8988T (cell line): ENCODE measurements at regions not wholly inside any gene's neighbourhood (a gene's known extent, or its start where the extent isn't known, plus 50 kb on each side); places are given as distances from the start of the nearest gene placed in this dataset.

ENCODE experiments used
- DNase-seq: peaks from one replicate; pipeline ENCODE4 v3.0.0; 2011

DNA sequence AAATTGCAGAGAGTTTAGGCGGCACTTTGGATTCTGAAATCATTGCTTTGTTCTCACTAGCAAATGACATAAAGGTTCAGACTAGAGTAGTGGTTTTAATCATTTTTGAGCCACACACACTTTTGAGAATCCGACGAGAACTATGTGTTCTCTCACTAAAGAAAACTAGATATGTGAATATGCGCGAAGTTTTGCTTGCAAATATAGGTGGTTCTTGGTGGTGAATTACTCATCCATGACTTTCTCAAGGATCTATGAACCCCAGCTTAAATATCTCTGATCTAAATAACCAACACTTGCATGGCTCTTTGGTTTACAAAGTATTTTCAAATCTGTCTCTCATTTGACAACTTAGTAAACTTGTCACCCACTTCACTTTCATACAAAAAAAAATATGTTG lies 54.8 kb downstream of the NOG start:
- no peak for DNase-seq

DNA sequence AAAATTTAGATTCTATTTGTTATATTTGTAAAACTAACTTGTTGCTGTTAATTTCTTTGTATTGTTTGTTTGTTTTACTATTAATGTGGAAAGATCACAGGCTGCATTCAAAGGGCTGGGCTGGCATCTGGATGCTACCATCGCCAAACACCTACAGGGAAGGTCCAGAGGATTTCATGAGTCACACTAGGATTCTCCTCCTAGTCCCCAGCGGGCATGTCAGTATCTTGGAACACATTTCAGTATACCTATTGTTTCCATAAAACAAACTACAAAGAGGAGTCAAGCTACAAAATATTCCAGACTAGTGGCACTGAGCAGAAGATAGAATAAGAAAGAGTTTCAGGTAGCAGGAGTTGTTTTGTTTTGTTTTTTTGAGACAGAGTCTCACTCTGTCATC lies 55.3 kb downstream of the NOG start:
- no peak for DNase-seq

DNA sequence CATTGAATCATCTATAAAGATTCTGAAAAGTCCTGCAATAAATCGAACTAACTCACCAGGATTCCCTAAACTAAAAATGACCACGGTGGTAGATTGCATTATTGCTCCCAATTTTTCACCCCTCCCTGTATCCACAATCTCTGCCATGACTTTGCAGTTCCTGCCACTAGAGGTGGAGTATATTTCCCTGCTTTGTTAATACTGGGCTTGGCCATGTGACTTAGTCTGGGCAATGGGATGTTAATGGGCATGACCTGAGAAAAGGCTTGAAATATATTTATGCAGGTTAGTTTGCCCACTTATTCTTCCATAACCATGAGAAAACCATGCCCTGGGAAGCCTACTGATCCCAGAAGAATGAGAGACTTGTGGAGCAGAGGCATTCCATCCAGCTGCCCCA lies 59.1 kb downstream of the NOG start:
- DNase-seq, result no peak

DNA sequence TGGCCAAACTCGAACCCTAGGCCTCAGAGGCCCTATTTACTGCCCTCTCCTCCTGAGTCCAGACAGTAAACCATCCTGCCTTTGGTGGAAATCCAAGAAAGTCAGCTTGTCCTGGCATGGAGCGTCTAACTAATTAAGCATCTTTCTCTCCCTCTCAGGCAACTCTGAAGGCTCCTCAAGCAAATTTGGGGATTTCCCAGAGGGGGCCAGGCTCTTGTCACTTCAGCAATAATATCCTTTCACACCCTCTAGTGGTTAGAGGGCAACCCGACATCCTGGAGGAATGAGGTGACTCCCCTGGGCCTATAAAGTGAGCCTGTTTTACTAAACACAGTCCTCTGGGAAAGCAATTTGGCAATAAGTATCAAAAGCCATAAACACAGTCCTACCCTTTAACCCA lies 60.4 kb downstream of the NOG start:
- no peak for DNase-seq

DNA sequence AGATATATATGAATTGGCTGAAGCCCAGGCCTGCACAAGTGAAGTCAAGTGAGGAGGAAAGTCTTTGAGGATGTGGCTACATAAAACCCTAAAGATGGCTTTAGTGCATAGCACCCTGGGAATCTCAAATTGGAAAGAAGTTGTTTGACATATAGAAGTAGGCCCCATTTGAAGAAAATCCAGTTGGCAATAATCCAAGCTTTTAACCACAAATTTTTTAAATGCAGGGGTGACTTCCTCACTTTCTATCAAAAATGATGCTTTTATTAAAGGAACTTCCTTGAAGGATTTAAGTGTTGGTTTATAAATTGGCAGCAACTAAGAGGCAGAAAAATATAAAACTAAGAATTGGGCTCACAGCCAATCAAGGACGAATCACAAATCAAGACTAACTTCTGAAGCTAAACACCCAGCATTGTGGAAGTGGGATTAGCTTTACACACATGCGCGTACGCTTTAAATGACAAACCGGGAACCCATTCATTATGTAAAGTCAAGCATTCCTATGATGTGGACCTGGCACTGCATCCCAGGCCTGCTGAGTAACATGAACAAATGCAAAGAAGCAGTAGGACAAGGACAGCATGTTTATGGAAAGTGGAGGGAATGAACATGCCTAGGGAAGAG lies 63.3 kb downstream of the NOG start:
- no peak for DNase-seq

DNA sequence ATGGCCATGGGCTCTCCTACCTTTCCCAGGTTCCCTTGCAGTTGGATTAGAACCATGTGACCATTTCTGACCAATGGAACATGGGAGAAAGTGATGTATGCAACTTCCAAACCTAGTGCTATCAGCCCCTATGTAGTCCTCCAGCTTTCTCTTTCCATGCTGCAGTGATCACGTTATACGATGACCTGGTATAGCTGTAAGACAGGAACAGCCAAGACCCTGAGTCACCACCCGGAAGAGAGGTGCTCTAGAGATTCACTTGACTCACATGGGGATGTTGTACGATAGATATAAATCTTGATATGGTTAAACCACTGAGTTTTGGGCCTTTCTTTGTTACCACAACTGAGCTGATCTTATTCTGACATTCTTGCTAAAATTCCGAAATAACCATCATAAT lies 65.1 kb downstream of the NOG start:
- no peak for DNase-seq

DNA sequence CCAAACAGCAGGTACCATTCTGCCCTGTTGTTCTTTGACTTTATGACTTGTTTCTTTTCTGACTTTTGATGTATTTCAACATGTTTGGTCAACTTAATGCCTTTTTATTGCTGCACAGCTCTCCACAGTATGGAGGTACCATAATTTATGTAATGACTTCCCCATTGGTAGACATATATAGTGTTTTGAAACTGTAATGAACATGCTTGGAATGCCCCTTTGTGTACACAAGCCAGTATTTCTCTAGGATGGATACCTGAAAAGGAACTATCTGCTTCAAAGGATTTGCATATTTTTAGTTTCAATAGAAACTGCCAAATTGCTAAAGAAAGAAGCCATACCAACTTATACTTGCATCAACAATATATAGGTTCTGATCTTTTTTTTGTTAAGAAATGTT lies 66.1 kb downstream of the NOG start:
- DNase-seq, result no peak

DNA sequence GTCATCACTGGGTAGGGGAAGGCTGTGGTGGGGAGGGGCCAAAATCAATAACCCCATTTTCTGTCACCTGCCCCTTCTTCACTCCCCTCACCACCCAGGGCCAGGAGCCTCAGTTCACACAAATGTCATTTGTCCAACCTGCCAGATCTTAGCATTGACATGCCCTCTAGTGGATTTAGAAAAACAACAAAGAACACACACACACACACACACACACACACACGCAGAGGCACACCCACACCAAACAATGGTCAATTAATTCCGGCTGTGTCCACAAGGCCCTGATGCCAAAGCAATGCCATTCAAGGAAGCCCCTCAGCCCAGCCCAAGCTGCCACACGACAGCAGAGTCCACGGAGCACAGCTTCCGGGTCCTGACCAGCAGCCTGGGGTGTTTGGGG lies 68.4 kb downstream of the NOG start:
- no peak for DNase-seq

DNA sequence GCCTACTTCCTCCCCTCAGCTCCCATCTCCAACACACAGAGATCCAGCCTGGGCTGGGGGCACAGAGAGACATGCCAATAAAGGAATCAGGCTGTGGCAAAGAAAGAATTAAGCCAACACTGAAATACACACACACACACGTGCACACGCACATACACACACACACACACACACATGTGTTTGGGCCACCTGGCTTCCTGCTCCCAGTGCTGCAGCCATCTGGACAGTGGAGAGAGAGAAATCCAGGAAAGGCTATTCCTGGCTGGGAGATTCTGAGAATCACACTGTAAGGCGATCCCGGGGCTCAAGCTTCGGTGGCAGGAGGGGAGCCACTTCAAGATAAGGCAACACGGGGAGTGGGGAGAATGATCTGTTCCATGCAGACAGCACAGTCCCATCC lies 72.4 kb downstream of the NOG start:
- no peak for DNase-seq

DNA sequence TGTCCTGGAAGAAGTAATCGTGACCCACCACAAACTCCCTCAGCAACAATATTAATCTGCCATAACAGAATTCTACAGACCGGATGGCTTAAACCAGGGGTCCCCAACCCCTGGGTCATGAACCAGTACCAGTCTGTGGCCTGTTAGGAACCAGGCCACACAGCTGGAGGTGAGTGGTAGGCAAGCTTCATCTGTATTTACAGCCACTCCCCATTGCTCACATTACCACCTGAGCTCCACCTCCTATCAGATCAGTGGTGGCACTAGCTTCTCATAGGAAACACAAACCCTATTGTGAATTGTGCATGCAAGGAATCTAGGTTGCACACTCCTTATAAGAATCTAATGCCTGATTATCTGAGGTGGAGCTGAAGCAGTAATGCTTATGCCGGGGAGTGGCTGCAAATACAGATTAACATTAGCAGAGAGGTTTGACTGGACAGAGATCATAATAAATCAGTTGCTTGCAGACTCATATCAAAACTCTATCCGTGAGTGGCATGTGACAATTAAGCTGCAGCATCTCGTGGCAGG lies 74.5 kb downstream of the NOG start:
- no peak for DNase-seq

DNA sequence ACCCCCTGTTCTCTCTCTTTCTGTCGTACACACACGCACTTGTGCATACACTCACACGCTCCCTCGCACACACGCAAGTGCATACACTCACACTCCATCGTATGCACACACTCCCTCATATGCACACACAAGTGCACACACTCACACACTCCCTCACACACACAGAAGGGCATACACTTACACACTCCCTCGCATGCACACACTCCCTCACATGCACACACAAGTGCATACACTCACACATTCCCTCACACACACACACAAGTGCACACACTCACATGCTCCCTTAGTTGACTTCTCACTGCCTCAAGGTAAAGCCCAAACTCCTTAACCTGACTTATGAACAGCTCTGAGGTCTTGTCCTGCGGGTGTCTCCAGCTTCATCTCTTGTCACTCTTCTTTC lies 78.7 kb downstream of the NOG start:
- DNase-seq, result no peak

DNA sequence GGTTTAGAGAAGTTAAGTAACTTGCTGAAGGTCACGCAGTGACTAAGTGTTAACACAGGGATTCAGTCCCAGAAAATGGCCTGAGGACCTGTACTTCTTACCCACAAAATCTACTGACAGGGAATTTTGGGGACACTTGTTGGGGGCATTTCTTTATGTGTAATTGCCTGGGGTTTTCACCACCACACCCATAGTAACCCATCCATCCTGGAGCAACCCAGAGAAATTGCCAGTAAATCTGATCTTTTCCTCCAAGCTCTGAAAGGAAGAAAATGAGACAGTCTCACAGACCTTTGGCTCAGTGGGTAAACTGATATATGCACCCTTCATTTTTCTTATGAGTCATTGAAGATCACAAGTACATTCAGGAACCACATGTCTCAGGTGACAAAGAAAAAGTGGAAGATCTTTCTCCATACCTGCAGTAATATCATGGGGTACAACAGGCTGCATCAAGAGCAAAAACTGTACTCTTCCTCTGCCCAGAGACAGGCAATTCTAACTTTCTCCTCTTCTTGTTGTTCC lies 81.0 kb downstream of the NOG start:
- no peak for DNase-seq

DNA sequence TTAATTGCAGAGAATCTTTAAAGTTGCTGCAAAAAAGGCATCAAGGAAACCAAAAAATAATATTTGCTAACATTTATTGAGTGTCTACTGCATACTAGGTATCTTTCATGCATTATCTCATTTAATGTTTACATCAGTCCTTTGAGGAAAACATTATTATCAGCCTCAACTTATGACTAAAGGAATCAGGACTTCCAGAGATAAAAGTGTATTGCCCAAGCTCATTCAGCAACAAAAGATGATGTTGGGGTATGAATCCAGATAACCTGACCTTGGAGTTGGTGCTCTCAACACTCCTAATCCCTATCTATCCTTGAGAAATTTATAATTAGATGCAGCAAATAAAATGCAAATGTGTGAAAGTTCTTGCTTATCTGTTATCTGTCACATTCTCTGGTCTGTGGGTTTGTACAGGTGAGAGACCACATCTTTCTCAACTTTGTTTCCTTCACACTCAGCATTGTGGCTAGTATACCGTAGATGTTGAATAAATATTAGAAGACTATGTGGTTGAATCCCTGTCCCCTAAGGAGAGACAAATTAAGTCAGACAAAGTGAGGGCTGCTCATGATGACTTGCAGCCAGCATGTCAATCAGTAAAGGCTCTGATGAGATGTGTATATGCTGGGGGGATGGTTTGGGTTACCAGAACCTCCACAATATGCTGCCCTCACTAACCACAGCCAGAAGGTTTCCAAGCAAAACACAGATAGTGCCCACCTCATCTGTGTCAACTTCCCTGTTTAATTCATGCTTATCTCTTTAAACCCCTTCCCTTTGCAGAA lies 82.6 kb downstream of the NOG start:
- DNase-seq, result no peak

DNA sequence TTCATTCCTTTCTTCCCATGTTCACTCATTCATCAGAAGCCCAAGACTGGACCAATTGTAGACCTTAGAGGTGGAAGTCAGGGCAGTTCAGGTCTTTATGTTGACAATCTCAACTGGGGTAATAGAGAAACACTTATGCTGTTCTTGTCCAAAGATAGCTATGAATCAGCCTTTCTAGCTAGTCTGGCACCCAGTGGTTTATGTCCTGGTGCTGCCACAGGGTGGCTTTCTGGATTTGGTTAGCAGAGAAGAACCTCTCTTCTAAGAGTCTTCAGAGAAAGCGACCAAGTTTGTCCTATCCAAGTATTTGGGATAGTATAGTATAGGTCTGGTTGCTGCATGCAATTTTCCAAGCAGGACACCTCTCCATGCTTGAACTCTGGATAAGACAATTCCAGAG lies 83.3 kb downstream of the NOG start:
- no peak for DNase-seq

DNA sequence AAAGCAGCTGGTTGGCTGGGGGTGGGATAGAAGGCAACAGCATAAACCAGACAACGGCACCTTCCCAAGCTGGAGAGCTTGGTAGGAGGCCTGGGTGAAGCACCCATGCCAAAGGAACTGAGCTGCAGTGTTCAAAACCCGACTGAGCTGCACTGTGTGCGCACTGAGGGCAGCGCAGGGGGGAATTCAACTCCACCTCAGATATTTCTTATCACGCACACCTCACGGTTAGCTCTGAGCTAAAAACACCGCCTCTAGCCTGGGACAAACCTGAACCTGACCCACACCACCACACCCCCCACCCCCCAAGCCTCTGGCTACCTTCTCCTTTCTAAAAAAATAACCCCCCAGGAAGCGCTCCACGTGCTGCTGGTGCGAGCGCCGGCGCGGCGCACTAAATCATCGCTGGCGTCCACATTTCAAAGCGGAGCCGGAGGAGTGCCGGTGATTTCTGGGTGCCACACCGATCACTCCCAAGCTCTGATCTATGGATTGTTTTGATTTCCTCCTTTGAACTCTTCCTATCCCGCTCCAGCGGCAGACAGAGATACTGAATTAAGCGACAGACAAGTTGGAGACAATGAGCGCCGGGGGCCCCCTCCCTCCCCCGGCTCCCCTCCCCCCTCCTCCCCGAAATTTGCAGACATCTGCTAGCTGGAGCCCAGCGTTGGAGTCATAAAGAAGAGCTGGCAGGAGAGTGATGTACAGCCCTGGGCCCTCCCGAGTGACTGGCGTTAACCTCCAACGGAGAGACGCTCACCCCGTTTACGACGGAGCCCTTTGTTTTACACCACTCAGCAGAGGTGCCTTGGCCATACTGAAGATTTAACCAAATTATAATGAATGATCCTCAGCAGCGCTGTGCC lies 85.0 kb downstream of the NOG start:
- DNase-seq, result no peak

DNA sequence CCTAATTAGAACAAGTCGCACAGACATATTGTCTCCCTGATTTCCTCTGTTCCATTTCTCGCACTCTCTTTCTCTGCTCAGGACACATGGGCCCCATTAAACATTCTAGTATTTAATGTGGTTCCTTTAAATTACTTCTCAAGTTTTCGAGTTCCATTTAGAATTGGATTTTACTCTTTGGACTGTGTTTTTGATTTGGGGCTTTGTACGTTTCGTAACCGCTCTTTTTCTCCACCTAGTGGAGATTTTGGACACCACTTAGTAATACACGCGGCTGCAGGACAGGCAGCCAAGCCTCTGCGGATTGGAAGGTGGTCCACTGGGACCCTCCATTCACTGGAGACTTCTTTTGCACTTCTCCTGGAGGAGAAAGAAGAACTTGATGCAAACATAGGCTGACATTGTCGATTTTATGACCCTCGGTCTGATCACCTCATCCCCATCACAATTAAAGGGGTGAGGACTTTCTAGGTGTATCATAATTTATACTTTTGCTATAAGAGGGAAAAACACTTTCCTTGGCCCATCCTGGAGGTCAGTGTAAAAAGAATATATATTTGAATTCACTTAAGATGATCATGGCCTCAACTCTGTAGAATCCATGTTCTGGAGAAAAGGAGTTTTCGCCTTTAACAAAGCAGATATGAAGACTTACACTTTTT lies 85.7 kb downstream of the NOG start:
- no peak for DNase-seq

DNA sequence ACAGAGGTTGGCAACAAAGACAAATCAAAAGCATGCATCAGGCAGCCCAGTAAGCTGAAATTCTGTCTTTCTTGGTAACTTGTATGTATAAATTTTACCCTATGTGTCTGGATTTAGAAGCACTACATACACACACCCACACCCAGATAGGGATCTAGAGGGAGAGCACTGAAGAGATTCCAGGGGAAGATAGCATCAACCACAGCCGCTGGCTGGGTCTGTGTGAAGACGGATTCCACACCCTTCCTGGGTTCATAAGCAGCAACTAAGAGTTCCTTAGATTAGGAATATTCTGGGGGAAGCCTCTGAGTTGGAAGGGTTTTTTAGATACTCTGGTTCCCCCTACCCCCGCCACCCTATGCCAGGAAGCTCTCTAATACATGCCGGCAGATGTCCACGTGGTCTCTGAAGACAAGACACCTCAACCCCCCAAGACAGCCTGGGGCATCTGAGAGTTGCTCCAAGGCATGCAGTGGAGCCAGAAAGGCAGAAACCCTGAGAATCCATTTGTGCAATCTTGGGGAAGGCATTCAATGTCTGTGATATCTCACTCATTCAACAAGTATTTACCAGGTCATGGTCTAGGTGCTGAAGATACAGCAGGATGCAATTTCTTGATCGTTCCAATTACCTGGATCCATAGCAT lies 86.4 kb downstream of the NOG start:
- DNase-seq, result no peak

DNA sequence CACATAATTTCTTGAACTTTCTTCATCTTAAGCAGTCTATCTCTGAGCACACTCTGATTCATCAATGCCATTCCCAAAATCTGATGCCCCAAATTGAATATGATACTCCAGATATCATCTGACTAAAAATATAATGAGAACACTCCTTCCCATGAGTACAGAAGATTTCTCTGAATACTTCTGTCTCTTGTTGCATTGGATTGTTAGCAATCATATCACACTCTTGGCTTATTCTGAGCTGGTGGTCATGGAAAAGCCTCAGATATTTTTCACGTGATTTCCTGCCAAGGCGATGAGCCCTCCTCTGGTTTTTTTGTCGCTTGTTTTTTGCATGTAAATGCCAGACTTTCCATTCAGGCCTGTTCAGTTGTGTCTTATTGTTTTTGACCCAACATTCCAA lies 87.2 kb downstream of the NOG start:
- DNase-seq, result no peak

DNA sequence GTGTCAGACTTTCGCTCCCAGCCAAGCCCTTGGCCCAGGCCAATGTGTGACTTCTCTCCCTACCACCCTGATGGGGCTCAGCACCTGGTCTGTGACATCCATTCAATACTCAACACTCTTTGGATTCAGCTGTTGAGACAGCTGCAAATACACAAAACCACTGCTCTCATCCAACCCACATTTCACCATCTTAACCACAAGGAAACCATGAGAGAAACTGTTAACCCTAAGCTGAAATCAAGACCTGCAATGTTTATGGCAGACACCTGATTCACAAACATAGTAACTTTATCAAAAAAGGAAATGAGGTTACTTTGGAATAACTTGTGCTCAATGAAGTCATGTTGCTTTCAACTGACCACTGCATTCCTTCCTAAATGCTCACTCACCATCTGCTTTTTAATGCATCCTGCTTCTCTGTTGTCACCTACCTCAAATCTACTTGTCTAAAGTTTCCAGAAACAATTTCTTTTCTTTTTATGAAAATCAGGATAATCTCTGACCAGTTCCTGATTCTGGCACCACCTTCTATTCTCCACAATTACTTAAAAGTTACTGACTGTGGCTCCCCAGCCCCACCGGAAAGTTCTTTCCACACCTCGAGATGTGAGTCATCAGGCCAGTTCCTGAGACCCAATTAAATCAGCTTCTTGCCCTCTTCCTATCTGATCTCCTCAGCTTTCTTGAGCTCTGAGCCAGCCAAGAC lies 88.2 kb downstream of the NOG start:
- no peak for DNase-seq

DNA sequence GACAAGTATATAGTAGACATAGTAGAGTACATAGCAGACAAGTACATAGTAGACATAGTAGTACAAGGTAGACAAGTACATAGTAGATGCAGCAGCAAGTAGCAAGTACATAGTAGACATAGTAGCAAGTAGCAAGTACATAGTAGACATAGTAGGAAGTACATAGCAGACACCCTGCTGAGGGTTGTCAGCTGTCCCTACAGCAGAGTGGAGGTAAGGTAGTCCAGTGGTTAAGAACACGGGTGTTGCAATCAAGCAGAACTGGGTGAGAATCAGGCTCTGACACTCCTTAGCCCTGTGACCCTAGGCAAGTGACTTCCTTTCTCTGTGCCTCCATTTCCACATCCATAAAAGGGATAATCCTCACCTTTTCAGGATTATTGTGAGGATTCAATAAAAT lies 94.7 kb downstream of the NOG start:
- DNase-seq, result no peak

DNA sequence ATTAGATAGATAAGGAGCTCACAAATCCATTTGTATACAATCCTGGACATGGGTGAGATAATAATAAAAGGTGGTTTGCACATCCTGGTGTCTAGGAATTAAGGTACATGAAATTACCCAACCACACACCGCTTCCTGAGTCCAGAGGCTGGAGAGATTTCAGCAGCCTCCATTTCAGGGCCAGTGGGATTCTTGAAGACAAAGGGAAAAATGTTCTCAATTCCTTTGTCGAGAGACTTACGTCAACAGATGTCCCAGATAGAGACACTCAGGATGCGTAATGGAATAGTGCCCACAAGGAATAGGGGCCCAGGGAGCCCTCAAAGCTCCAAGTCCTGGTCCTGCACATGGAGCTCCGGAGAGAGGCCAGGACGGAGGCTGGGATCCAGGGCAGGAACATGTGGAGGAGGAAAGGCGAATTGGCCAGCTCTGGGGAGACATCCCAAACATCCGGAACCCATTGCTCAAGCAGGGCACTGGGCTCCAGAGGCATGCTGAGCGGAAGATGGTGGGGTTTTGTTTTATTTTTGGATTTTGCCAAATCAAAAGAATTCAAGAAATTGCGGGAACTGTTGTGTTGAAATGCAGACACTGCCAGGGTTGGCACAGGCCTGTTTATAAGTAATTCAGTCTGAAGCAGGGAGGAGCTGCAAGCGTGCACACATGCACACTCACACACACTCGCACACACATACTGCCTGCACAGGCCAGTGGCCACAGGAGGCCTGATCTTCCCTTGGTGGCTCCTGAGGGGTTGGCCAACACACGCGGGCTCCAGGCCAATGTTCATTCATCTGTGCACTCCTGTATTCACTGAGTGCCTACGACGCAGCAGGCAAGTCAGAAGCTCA lies 97.2 kb downstream of the NOG start:
- DNase-seq, result no peak
